HG03565 (cell line): ENCODE measurements at regions not wholly inside any gene's neighbourhood (a gene's known extent, or its start where the extent isn't known, plus 50 kb on each side); places are given as distances from the start of the nearest gene placed in this dataset.
"Not testable (repeated sequence)": the region's sequence is repeated elsewhere in the genome, so short reads cannot be mapped to it uniquely, and the experiment has no call there.

Experiments
- ATAC-seq: cut with Tn5 transposase; IDR thresholded peaks from one replicate; pipeline ENCODE4 v1.9.1; 2021; ENCODE audit warnings: mild to moderate bottlenecking, moderate library complexity; ENCODE audit not compliant: unreplicated experiment

- no peak for ATAC-seq
Observed at GRCh38 chr6:82506526-82506925, 142.9 kb downstream of the TPBG start.

- no peak for ATAC-seq
Observed at GRCh38 chr6:82507112-82507511, 143.5 kb downstream of the TPBG start.

- no peak for ATAC-seq
Observed at GRCh38 chr6:82511546-82511945, 147.9 kb downstream of the TPBG start.

- ATAC-seq: not testable (repeated sequence)
Observed at GRCh38 chr6:82517896-82518295, 154.3 kb downstream of the TPBG start.

GRCh38 chr6:82521369-82521768 is 157.8 kb downstream of the TPBG start:
- no peak for ATAC-seq

GRCh38 chr6:82521861-82522260 is 158.2 kb downstream of the TPBG start:
- no peak for ATAC-seq

- no peak for ATAC-seq
Observed at GRCh38 chr6:82524031-82524430, 160.4 kb downstream of the TPBG start.

GRCh38 chr6:82525775-82526495 is 162.3 kb downstream of the TPBG start:
- ATAC-seq: no peak

GRCh38 chr6:82529960-82530460 is 166.4 kb downstream of the TPBG start:
- not testable (repeated sequence) for ATAC-seq

- ATAC-seq: no peak
Observed at GRCh38 chr6:82534876-82535275, 171.3 kb downstream of the TPBG start.

- not testable (repeated sequence) for ATAC-seq
Observed at GRCh38 chr6:82549480-82549879, 185.9 kb downstream of the TPBG start.

GRCh38 chr6:82551311-82551710 is 187.7 kb downstream of the TPBG start:
- ATAC-seq: not testable (repeated sequence)

- ATAC-seq: no peak
Observed at GRCh38 chr6:82551831-82552230, 188.2 kb downstream of the TPBG start.

GRCh38 chr6:82553863-82554531 is 190.4 kb downstream of the TPBG start:
- ATAC-seq: no peak

GRCh38 chr6:82554666-82555065 is 191.0 kb downstream of the TPBG start:
- ATAC-seq: no peak

- no peak for ATAC-seq
Observed at GRCh38 chr6:82555801-82556200, 192.2 kb downstream of the TPBG start.

GRCh38 chr6:82558531-82558930 is 194.9 kb downstream of the TPBG start:
- not testable (repeated sequence) for ATAC-seq

- no peak for ATAC-seq
Observed at GRCh38 chr6:82567621-82568020, 204.0 kb downstream of the TPBG start.

GRCh38 chr6:82568290-82568993 is 204.8 kb downstream of the TPBG start:
- peak; percentile 85 for ATAC-seq

- no peak for ATAC-seq
Observed at GRCh38 chr6:82569022-82569421, 205.4 kb downstream of the TPBG start.

GRCh38 chr6:82570083-82570482 is 206.5 kb downstream of the TPBG start:
- no peak for ATAC-seq

- no peak for ATAC-seq
Observed at GRCh38 chr6:82571455-82571854, 207.8 kb downstream of the TPBG start.
